Smooth muscle cell (in vitro differentiated cells): ENCODE measurements at regions not wholly inside any gene's neighbourhood (a gene's known extent, or its start where the extent isn't known, plus 50 kb on each side); places are given as distances from the start of the nearest gene placed in this dataset.

ENCODE experiments used
- DNase-seq: peaks from one replicate; lab custom pipeline; 2025; ENCODE audit not compliant: unreplicated experiment; lab: John Stamatoyannopoulos, UW
- H2AFZ ChIP-seq: fragments of 200-600 bp; sonication (generic); 2 replicates; pipeline ENCODE4 v1.6.0; 2016; ENCODE audit warnings: antibody characterized with exemption, low read depth, mild to moderate bottlenecking
- H3F3A ChIP-seq: fragments of 200-600 bp; sonication (generic); 2 replicates; pipeline ENCODE4 v1.6.0; 2017; ENCODE audit warnings: antibody characterized with exemption, low read depth
- H3K27ac ChIP-seq: fragments of 200-600 bp; sonication (generic); 2 replicates; pipeline ENCODE4 v1.5.1; 2016; ENCODE audit warnings: low read depth, mild to moderate bottlenecking
- H3K27me3 ChIP-seq: fragments of 200-600 bp; sonication (generic); 2 replicates; pipeline ENCODE4 v1.6.1; 2016; ENCODE audit warnings: low read depth, mild to moderate bottlenecking
- H3K36me3 ChIP-seq: fragments of 200-600 bp; sonication (generic); 2 replicates; pipeline ENCODE4 v1.5.1; 2016; ENCODE audit warnings: low read depth
- H3K4me1 ChIP-seq: fragments of 200-600 bp; sonication (generic); 2 replicates; pipeline ENCODE4 v1.5.1; 2016; ENCODE audit warnings: low read depth
- H3K4me2 ChIP-seq: fragments of 200-600 bp; sonication (generic); 2 replicates; pipeline ENCODE4 v1.6.0; 2016; ENCODE audit warnings: mild to moderate bottlenecking
- H3K4me3 ChIP-seq: fragments of 200-600 bp; sonication (generic); 2 replicates; pipeline ENCODE4 v1.5.1; 2016; ENCODE audit warnings: mild to moderate bottlenecking
- H3K79me2 ChIP-seq: fragments of 200-600 bp; sonication (generic); 2 replicates; pipeline ENCODE4 v1.6.0; 2016; ENCODE audit warnings: low read depth, mild to moderate bottlenecking
- H3K9ac ChIP-seq: fragments of 200-600 bp; sonication (generic); 2 replicates; pipeline ENCODE4 v1.6.0; 2016; ENCODE audit warnings: low read depth
- H3K9me3 ChIP-seq: fragments of 200-600 bp; sonication (generic); replicated peaks from 2 replicates; pipeline ENCODE4 v1.5.1; 2016; ENCODE audit warnings: low read depth
- H4K20me1 ChIP-seq: fragments of 200-600 bp; sonication (generic); 2 replicates; pipeline ENCODE4 v1.6.0; 2016; ENCODE audit warnings: low read depth
- CTCF ChIP-seq: fragments of 200-600 bp; sonication (generic); IDR thresholded peaks from 2 replicates; pipeline ENCODE4 v1.5.1; 2017; ENCODE audit warnings: borderline replicate concordance, mild to moderate bottlenecking, antibody characterized with exemption; ENCODE audit not compliant: insufficient read depth, poor library complexity, severe bottlenecking
- WGBS: methylation state at CpG from one replicate; pipeline ENCODE4 v1.1.7; 2016; ENCODE audit warnings: low lambda C conversion rate; 5-methylcytosine and 5-hydroxymethylcytosine counted together

GRCh38 chr10:57362811-57363210 lies 904.9 kb downstream of the IPMK start:
- no peak for DNase-seq
- Histone ChIP-seq H3K4me3 (no peak overlapping the region), H3K36me3 (no peaks in the 10 kb centered on the region), H3K79me2 (no peaks in the 10 kb centered on the region), H3K9me3 (no peaks in the 10 kb centered on the region), H3K4me2 (no peak overlapping the region), H3K27ac (no peak overlapping the region), H3K4me1 (no peaks in the 10 kb centered on the region), H2AFZ (no peak overlapping the region), H3K27me3 (no peaks in the 10 kb centered on the region), H3K9ac (no peak overlapping the region), H4K20me1 (no peaks in the 10 kb centered on the region), H3F3A (no peaks in the 10 kb centered on the region)
- 92% methylated on average over 2 of the region's 2 CpGs for WGBS
- TF ChIP-seq CTCF = no peak

- H2AFZ ChIP-seq = no peak overlapping the region
- no peak for DNase-seq
- no peaks in the 10 kb centered on the region for H3F3A ChIP-seq
- WGBS = 86% methylated on average over 4 of the region's 4 CpGs
- no peak overlapping the region for H3K4me2 ChIP-seq
- no peaks in the 10 kb centered on the region for H3K79me2 ChIP-seq
- no peaks in the 10 kb centered on the region for H3K9me3 ChIP-seq
- H4K20me1 ChIP-seq = no peaks in the 10 kb centered on the region
- H3K36me3 ChIP-seq = no peaks in the 10 kb centered on the region
- no peak overlapping the region for H3K4me3 ChIP-seq
- no peak for TF ChIP-seq CTCF
- no peaks in the 10 kb centered on the region for H3K27me3 ChIP-seq
- no peak overlapping the region for H3K27ac ChIP-seq
- H3K4me1 ChIP-seq = no peaks in the 10 kb centered on the region
- H3K9ac ChIP-seq = no peak overlapping the region
Measured at GRCh38 chr10:57353403-57354003, 914.2 kb downstream of the IPMK start.

- Histone ChIP-seq H3F3A (no peaks in the 10 kb centered on the region), H4K20me1 (no peaks in the 10 kb centered on the region), H2AFZ (no peak overlapping the region), H3K27ac (no peak overlapping the region), H3K4me2 (no peak overlapping the region), H3K9me3 (no peaks in the 10 kb centered on the region), H3K4me3 (no peak overlapping the region), H3K9ac (no peak overlapping the region), H3K79me2 (no peaks in the 10 kb centered on the region), H3K4me1 (no peaks in the 10 kb centered on the region), H3K27me3 (no peaks in the 10 kb centered on the region), H3K36me3 (no peaks in the 10 kb centered on the region)
- DNase-seq = no peak
- no peak for TF ChIP-seq CTCF
- 93% methylated on average over 2 of the region's 2 CpGs for WGBS
Measured at GRCh38 chr10:57351076-57351475, 916.6 kb downstream of the IPMK start.

GRCh38 chr10:57341294-57341693 lies 926.4 kb downstream of the IPMK start:
- no peak overlapping the region for H3K4me3 ChIP-seq
- H3K27ac ChIP-seq = no peak overlapping the region
- no peaks in the 10 kb centered on the region for H4K20me1 ChIP-seq
- no peak overlapping the region for H2AFZ ChIP-seq
- DNase-seq = no peak
- no peaks in the 10 kb centered on the region for H3K36me3 ChIP-seq
- no peaks in the 10 kb centered on the region for H3K79me2 ChIP-seq
- H3K9me3 ChIP-seq = peaks cover 5% of the 10 kb centered on the region
- H3K27me3 ChIP-seq = no peaks in the 10 kb centered on the region
- no peak for TF ChIP-seq CTCF
- WGBS = 96% methylated on average over 7 of the region's 7 CpGs
- no peaks in the 10 kb centered on the region for H3F3A ChIP-seq
- H3K9ac ChIP-seq = no peak overlapping the region
- H3K4me1 ChIP-seq = no peaks in the 10 kb centered on the region
- H3K4me2 ChIP-seq = no peak overlapping the region
